Skeletal muscle cell (primary cell): ENCODE measurements at regions not wholly inside any gene's neighbourhood (a gene's known extent, or its start where the extent isn't known, plus 50 kb on each side); places are given as distances from the start of the nearest gene placed in this dataset.
"Not testable (repeated sequence)": the region's sequence is repeated elsewhere in the genome, so short reads cannot be mapped to it uniquely, and the experiment has no call there.

Experiments used
- DNase-seq: peaks from one replicate; pipeline ENCODE4 v3.0.0-alpha.2; 2010; ENCODE audit warnings: low read depth
- H3K4me3 ChIP-seq: 2 replicates; pipeline ENCODE4 v1.5.1; 2011; ENCODE audit warnings: low read depth, mild to moderate bottlenecking, control low read depth, low read length, moderate library complexity

- no peak overlapping the region for H3K4me3 ChIP-seq
- no peak for DNase-seq
These were observed 241.6 kb upstream of the BTBD3 start for GRCh38 chr20:11675920-11676629.

GRCh38 chr20:11676630-11677287 is 240.9 kb upstream of the BTBD3 start:
- no peak for DNase-seq

GRCh38 chr20:11677428-11677827 is 240.3 kb upstream of the BTBD3 start:
- no peak for DNase-seq
- H3K4me3 ChIP-seq = no peak overlapping the region

More at GRCh38 chr20:11676630-11677287, 240.9 kb upstream of the BTBD3 start:
- no peak overlapping the region for H3K4me3 ChIP-seq

GRCh38 chr20:11677836-11678235 is 239.9 kb upstream of the BTBD3 start:
- no peak for DNase-seq
- H3K4me3 ChIP-seq = no peak overlapping the region

GRCh38 chr20:11682285-11682684 is 235.4 kb upstream of the BTBD3 start:
- no peak for DNase-seq
- no peak overlapping the region for H3K4me3 ChIP-seq

GRCh38 chr20:11686195-11686594 is 231.5 kb upstream of the BTBD3 start:
- DNase-seq = no peak
- H3K4me3 ChIP-seq = no peak overlapping the region

GRCh38 chr20:11686820-11687543 is 230.7 kb upstream of the BTBD3 start:
- peak overlapping the region; percentile 37 for H3K4me3 ChIP-seq
- DNase-seq = no peak

GRCh38 chr20:11687546-11688292 is 230.0 kb upstream of the BTBD3 start:
- no peak overlapping the region for H3K4me3 ChIP-seq
- DNase-seq = no peak

GRCh38 chr20:11689262-11689661 is 228.4 kb upstream of the BTBD3 start:
- DNase-seq = no peak
- no peak overlapping the region for H3K4me3 ChIP-seq

GRCh38 chr20:11691766-11692165 is 225.9 kb upstream of the BTBD3 start:
- H3K4me3 ChIP-seq = no peak overlapping the region
- DNase-seq = no peak

GRCh38 chr20:11692567-11692966 is 225.1 kb upstream of the BTBD3 start:
- no peak for DNase-seq

GRCh38 chr20:11694467-11694866 is 223.2 kb upstream of the BTBD3 start:
- no peak overlapping the region for H3K4me3 ChIP-seq
- no peak for DNase-seq

More at GRCh38 chr20:11692567-11692966, 225.1 kb upstream of the BTBD3 start:
- H3K4me3 ChIP-seq = no peak overlapping the region

GRCh38 chr20:11697055-11697454 is 220.6 kb upstream of the BTBD3 start:
- DNase-seq = no peak
- no peak overlapping the region for H3K4me3 ChIP-seq

GRCh38 chr20:11697646-11698045 is 220.0 kb upstream of the BTBD3 start:
- DNase-seq = no peak

GRCh38 chr20:11698124-11698523 is 219.6 kb upstream of the BTBD3 start:
- DNase-seq = no peak
- H3K4me3 ChIP-seq = no peak overlapping the region

More at GRCh38 chr20:11697646-11698045, 220.0 kb upstream of the BTBD3 start:
- H3K4me3 ChIP-seq = no peak overlapping the region

GRCh38 chr20:11700831-11701230 is 216.9 kb upstream of the BTBD3 start:
- H3K4me3 ChIP-seq = no peak overlapping the region
- no peak for DNase-seq

- H3K4me3 ChIP-seq = no peak overlapping the region
- DNase-seq = no peak
These were observed 214.8 kb upstream of the BTBD3 start for GRCh38 chr20:11702721-11703518.

GRCh38 chr20:11705512-11705911 is 212.2 kb upstream of the BTBD3 start:
- DNase-seq = no peak
- no peak overlapping the region for H3K4me3 ChIP-seq

- not testable (repeated sequence) for H3K4me3 ChIP-seq, DNase-seq
These were observed 209.5 kb upstream of the BTBD3 start for GRCh38 chr20:11708223-11708622.
